ENCODE measurements at regions not wholly inside any gene's neighbourhood (a gene's known extent, or its start where the extent isn't known, plus 50 kb on each side); places are given as distances from the start of the nearest gene placed in this dataset.

DNA sequence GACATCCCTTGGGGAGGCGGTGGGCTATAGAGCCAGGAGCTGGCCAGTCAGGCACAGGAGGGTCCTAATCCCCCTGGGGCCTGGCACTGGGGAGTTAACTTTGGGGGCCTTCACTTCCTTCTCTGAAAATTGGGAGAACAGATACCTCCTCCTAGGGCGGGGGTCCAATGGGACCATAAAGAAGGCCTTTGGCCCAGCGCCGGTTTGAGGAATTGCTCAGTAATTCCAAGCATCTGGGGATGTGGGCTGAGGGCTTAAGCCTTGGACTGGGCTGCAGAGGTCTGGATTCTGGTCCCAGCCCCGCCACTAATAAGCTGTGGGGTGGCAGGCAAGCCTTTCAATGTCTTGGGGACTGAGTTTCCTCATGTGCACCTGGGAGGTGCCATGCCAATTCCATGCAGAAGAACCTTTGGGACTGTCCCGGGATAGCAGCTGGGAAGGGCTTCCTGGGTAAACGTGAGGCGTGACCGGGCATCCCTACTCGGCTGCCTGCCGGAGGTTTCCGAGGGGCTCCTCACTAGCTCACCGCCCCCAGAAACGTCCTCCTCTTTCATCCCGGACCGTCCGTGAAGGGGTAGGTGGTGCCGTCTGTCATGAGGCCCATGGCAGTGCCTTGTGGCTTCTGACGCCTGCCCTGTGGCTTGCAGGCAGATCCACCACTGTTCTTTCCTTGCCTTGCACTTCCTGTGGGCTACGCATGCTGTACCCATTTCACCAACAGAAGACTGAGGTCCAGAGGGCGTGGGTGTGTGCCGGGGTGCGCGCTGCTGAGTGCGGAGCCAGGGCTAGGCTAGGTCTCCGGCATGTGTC lies 67.4 kb upstream of the HPCAL1 start:
- no peaks in the 10 kb centered on the region for H3K36me3 ChIP-seq (replicated peaks; ENCODE audit: low read depth, low read length)
- no peak for TF ChIP-seq CTCF (IDR thresholded peaks at IDR 0.05; ENCODE audit: low read depth, low read length)
- no peak for TF ChIP-seq EZH2phosphoT487 (IDR thresholded peaks at IDR 0.05; ENCODE audit: low read depth)
- H3K27me3 ChIP-seq (ENCODE audit: low read depth, low read length) = peaks cover 14% of the 10 kb centered on the region
- no peaks in the 10 kb centered on the region for H3K79me2 ChIP-seq (ENCODE audit: low read length)
- H3K27ac ChIP-seq (ENCODE audit: low read length) = no peak overlapping the region
- no peaks in the 10 kb centered on the region for H3K9me3 ChIP-seq (ENCODE audit: insufficient read depth, low read length)
- no peak overlapping the region for H3K4me3 ChIP-seq (ENCODE audit: low read length)
- no peak overlapping the region for H2AFZ ChIP-seq (ENCODE audit: low read depth, low read length)
- H3K4me2 ChIP-seq (ENCODE audit: low read length) = no peak overlapping the region
- H3K4me1 ChIP-seq (ENCODE audit: low read length) = no peaks in the 10 kb centered on the region
- H3K9ac ChIP-seq (ENCODE audit: low read length) = no peak overlapping the region
- H4K20me1 ChIP-seq (ENCODE audit: insufficient read depth, low read length) = no peaks in the 10 kb centered on the region

GRCh38 chr2:10235909-10236550 lies 66.7 kb upstream of the HPCAL1 start:
- Histone ChIP-seq H2AFZ (ENCODE audit: low read depth, low read length) (no peak overlapping the region), H3K9me3 (ENCODE audit: insufficient read depth, low read length) (no peaks in the 10 kb centered on the region), H3K4me1 (ENCODE audit: low read length) (no peaks in the 10 kb centered on the region), H4K20me1 (ENCODE audit: insufficient read depth, low read length) (no peaks in the 10 kb centered on the region), H3K27me3 (ENCODE audit: low read depth, low read length) (peaks cover 14% of the 10 kb centered on the region), H3K4me2 (ENCODE audit: low read length) (no peak overlapping the region), H3K27ac (ENCODE audit: low read length) (no peak overlapping the region), H3K36me3 (replicated peaks; ENCODE audit: low read depth, low read length) (no peaks in the 10 kb centered on the region), H3K4me3 (ENCODE audit: low read length) (no peak overlapping the region), H3K9ac (ENCODE audit: low read length) (no peak overlapping the region), H3K79me2 (ENCODE audit: low read length) (no peaks in the 10 kb centered on the region)
- TF ChIP-seq EZH2phosphoT487 (IDR thresholded peaks at IDR 0.05; ENCODE audit: low read depth) (no peak), CTCF (IDR thresholded peaks at IDR 0.05; ENCODE audit: low read depth, low read length) (no peak)

GRCh38 chr2:10236571-10237391 lies 65.9 kb upstream of the HPCAL1 start:
- TF ChIP-seq EZH2phosphoT487 (IDR thresholded peaks at IDR 0.05; ENCODE audit: low read depth) = no peak
- TF ChIP-seq CTCF (IDR thresholded peaks at IDR 0.05; ENCODE audit: low read depth, low read length) = no peak
- Histone ChIP-seq H3K9ac (ENCODE audit: low read length) (no peak overlapping the region), H3K4me1 (ENCODE audit: low read length) (no peaks in the 10 kb centered on the region), H4K20me1 (ENCODE audit: insufficient read depth, low read length) (no peaks in the 10 kb centered on the region), H3K79me2 (ENCODE audit: low read length) (no peaks in the 10 kb centered on the region), H3K4me2 (ENCODE audit: low read length) (no peak overlapping the region), H3K4me3 (ENCODE audit: low read length) (no peak overlapping the region), H3K36me3 (replicated peaks; ENCODE audit: low read depth, low read length) (no peaks in the 10 kb centered on the region), H3K9me3 (ENCODE audit: insufficient read depth, low read length) (no peaks in the 10 kb centered on the region), H3K27ac (ENCODE audit: low read length) (no peak overlapping the region), H2AFZ (ENCODE audit: low read depth, low read length) (no peak overlapping the region), H3K27me3 (ENCODE audit: low read depth, low read length) (peaks cover 14% of the 10 kb centered on the region)

Measured in OCI-LY3 (cell line).